ENCODE measurements at regions not wholly inside any gene's neighbourhood (a gene's known extent, or its start where the extent isn't known, plus 50 kb on each side); places are given as distances from the start of the nearest gene placed in this dataset.

DNA sequence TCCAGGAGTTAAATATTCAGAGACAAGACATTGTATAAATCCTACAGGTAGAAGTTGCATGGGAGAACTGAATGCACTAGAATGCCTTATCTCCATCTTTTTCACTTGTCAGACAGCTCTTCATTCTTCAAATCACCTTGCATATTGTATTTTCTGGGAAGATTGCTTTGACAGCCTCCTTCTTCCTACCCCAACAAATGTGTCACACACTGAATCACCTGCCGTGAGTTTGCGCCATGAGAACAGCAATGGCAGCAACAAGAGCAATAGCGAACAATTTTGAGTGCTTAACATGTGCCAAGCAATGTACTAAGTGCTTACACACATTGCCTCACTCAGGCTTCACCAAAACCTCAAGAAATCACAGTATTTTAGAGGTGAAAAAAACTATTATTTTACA is 161.3 kb upstream of the REG3G start:
- DNase-seq (ENCODE audit: low read depth): no peak
- no peak overlapping the region for H3K4me3 ChIP-seq (ENCODE audit: low read depth, low read length)
- TF ChIP-seq POLR2A (IDR thresholded peaks at IDR 0.05; ENCODE audit: extremely low read depth, insufficient read length): no peak
- TF ChIP-seq, protein P1, sequence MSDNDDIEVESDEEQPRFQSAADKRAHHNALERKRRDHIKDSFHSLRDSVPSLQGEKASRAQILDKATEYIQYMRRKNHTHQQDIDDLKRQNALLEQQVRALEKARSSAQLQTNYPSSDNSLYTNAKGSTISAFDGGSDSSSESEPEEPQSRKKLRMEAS (IDR thresholded peaks at IDR 0.05; ENCODE audit: low read depth, low read length): no peak
- TF ChIP-seq MYC (IDR thresholded peaks at IDR 0.05; ENCODE audit: low read depth, low read length): no peak
- no peak for TF ChIP-seq CTCF (IDR thresholded peaks at IDR 0.05; ENCODE audit: low read depth, low read length)

- no peak for DNase-seq (ENCODE audit: low read depth)
- TF ChIP-seq, protein P1 (IDR thresholded peaks at IDR 0.05; ENCODE audit: low read depth, low read length): no peak
- no peak for TF ChIP-seq CTCF (IDR thresholded peaks at IDR 0.05; ENCODE audit: low read depth, low read length)
- TF ChIP-seq POLR2A (IDR thresholded peaks at IDR 0.05; ENCODE audit: extremely low read depth, insufficient read length): no peak
- no peak for TF ChIP-seq MYC (IDR thresholded peaks at IDR 0.05; ENCODE audit: low read depth, low read length)
- H3K4me3 ChIP-seq (ENCODE audit: low read depth, low read length): no peak overlapping the region
These were observed 159.8 kb upstream of the REG3G start for GRCh38 chr2:78865667-78866066.

DNA sequence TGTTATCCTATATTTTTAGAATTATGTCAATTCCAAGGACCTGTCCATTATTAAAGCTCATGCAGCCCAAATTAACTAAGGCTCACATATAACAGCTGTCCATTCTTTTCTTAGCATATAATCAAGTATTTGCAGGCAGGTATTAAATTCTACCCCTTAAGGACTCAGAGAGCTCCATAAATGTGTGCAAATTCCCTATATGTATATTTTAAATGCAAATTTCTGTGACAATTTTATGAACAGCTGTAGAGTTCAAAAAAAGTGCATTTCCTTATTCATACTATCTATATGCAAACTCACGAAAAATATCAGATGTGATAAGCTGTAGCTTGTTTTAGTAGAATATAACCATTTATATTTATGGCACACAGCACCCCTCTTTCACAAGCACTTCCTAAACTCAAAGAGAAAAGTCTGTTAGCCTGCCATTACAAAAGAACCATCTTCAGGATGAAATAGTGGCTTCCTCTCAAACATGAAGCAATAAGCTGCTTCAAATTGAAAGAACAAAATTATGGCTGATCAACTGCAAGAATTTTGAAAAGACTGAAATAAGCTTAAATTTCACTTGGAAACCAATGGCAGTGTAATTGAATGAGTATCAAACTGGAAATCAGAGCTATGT is 155.0 kb upstream of the REG3G start:
- no peak overlapping the region for H3K4me3 ChIP-seq (ENCODE audit: low read depth, low read length)
- TF ChIP-seq POLR2A (IDR thresholded peaks at IDR 0.05; ENCODE audit: extremely low read depth, insufficient read length) (no peak), CTCF (IDR thresholded peaks at IDR 0.05; ENCODE audit: low read depth, low read length) (no peak), MYC (IDR thresholded peaks at IDR 0.05; ENCODE audit: low read depth, low read length) (no peak)
- TF ChIP-seq, protein P1 (IDR thresholded peaks at IDR 0.05; ENCODE audit: low read depth, low read length): no peak
- DNase-seq (ENCODE audit: low read depth): no peak

DNA sequence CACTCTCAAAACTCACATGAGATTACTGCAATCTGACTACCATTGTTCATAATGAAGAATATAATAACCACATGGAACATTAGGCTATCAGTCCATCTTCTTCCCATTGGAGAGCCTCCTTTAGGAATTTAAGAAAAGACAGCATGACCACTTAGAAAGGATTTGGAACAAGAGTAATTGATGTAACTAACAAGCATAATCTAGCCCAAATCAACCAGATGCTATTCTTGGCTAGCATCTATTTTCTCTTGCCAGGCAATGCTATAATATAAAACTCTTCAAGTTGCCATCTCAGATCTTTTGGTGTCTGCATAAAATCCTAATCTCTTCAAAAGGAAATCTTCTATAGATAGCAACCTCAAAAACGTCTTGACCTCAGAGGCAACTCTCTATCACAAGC is 152.0 kb upstream of the REG3G start:
- H3K4me3 ChIP-seq (ENCODE audit: low read depth, low read length): no peak overlapping the region
- TF ChIP-seq POLR2A (IDR thresholded peaks at IDR 0.05; ENCODE audit: extremely low read depth, insufficient read length) (no peak), MYC (IDR thresholded peaks at IDR 0.05; ENCODE audit: low read depth, low read length) (no peak), CTCF (IDR thresholded peaks at IDR 0.05; ENCODE audit: low read depth, low read length) (no peak)
- TF ChIP-seq, protein P1 (IDR thresholded peaks at IDR 0.05; ENCODE audit: low read depth, low read length): no peak
- no peak for DNase-seq (ENCODE audit: low read depth)

DNA sequence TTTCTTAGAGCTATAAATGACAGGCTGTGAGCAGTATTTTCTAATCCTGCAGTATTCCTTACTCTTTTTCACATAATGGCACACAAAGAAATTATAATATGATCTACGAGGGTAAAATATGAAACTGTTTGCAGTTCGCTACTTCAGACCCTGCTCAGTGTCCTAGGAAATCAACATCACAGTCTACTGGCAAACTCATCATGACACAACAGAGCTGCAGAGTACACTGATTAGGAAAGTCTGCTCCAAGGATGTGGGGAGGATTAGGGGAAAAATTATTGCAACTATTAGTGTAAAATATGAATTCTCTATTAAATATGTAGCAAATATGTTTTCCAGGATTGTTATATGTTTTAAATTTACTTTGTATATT is 149.2 kb upstream of the REG3G start:
- DNase-seq (ENCODE audit: low read depth): no peak
- H3K4me3 ChIP-seq (ENCODE audit: low read depth, low read length): no peak overlapping the region
- TF ChIP-seq, protein P1 (IDR thresholded peaks at IDR 0.05; ENCODE audit: low read depth, low read length): no peak
- TF ChIP-seq POLR2A (IDR thresholded peaks at IDR 0.05; ENCODE audit: extremely low read depth, insufficient read length): no peak
- TF ChIP-seq CTCF (IDR thresholded peaks at IDR 0.05; ENCODE audit: low read depth, low read length): no peak
- no peak for TF ChIP-seq MYC (IDR thresholded peaks at IDR 0.05; ENCODE audit: low read depth, low read length)

All from NB4 (cell line).